Activated CD8-positive, alpha-beta memory T cell treated with anti-CD3 and anti-CD28 coated beads, Interleukin-2, amount 50 U/mL, for 48 hours (primary cell): ENCODE measurements at regions not wholly inside any gene's neighbourhood (a gene's known extent, or its start where the extent isn't known, plus 50 kb on each side); places are given as distances from the start of the nearest gene placed in this dataset.
"Not testable (repeated sequence)": the region's sequence is repeated elsewhere in the genome, so short reads cannot be mapped to it uniquely, and the experiment has no call there.

Experiments used
- DNase-seq: peaks from one replicate; pipeline ENCODE4 v3.0.0-alpha.2; 2020

- DNase-seq: no peak
These were observed 799.5 kb upstream of the ADGRL3 start for GRCh38 chr4:60400593-60400992.

- DNase-seq: no peak
These were observed 796.1 kb upstream of the ADGRL3 start for GRCh38 chr4:60404027-60404426.

- no peak for DNase-seq
These were observed 777.7 kb upstream of the ADGRL3 start for GRCh38 chr4:60422439-60422838.

- not testable (repeated sequence) for DNase-seq
These were observed 776.4 kb upstream of the ADGRL3 start for GRCh38 chr4:60423573-60424184.

GRCh38 chr4:60432911-60433310, 767.2 kb upstream of the ADGRL3 start:
- DNase-seq: no peak

GRCh38 chr4:60443068-60443467, 757.1 kb upstream of the ADGRL3 start:
- no peak for DNase-seq

GRCh38 chr4:60443796-60444195, 756.3 kb upstream of the ADGRL3 start:
- DNase-seq: no peak

GRCh38 chr4:60450054-60450453, 750.1 kb upstream of the ADGRL3 start:
- no peak for DNase-seq

GRCh38 chr4:60452266-60452665, 747.9 kb upstream of the ADGRL3 start:
- DNase-seq: no peak

GRCh38 chr4:60455380-60455779, 744.7 kb upstream of the ADGRL3 start:
- no peak for DNase-seq

GRCh38 chr4:60461551-60461950, 738.6 kb upstream of the ADGRL3 start:
- no peak for DNase-seq

GRCh38 chr4:60463857-60464502, 736.1 kb upstream of the ADGRL3 start:
- DNase-seq: no peak

- DNase-seq: no peak
These were observed 717.2 kb upstream of the ADGRL3 start for GRCh38 chr4:60482921-60483351.

GRCh38 chr4:60485276-60485675, 714.9 kb upstream of the ADGRL3 start:
- DNase-seq: no peak

GRCh38 chr4:60487118-60487761, 712.9 kb upstream of the ADGRL3 start:
- DNase-seq: not testable (repeated sequence)

GRCh38 chr4:60500810-60501209, 699.3 kb upstream of the ADGRL3 start:
- no peak for DNase-seq

- no peak for DNase-seq
These were observed 697.4 kb upstream of the ADGRL3 start for GRCh38 chr4:60502733-60503132.

GRCh38 chr4:60506061-60506460, 694.1 kb upstream of the ADGRL3 start:
- no peak for DNase-seq

GRCh38 chr4:60522265-60522664, 677.9 kb upstream of the ADGRL3 start:
- DNase-seq: no peak

- no peak for DNase-seq
These were observed 668.2 kb upstream of the ADGRL3 start for GRCh38 chr4:60531776-60532379.

- DNase-seq: no peak
These were observed 655.1 kb upstream of the ADGRL3 start for GRCh38 chr4:60544981-60545380.

- DNase-seq: no peak
These were observed 637.8 kb upstream of the ADGRL3 start for GRCh38 chr4:60562334-60562733.

- no peak for DNase-seq
These were observed 634.6 kb upstream of the ADGRL3 start for GRCh38 chr4:60565558-60565957.

- DNase-seq: no peak
These were observed 624.8 kb upstream of the ADGRL3 start for GRCh38 chr4:60575336-60575735.
